Gastrocnemius medialis (tissue), 4 donors: ENCODE measurements at regions not wholly inside any gene's neighbourhood (a gene's known extent, or its start where the extent isn't known, plus 50 kb on each side); places are given as distances from the start of the nearest gene placed in this dataset.

ENCODE experiments used
- ATAC-seq, 2 donors: fragments of 150-250 bp; one replicate each; pipeline ENCODE4 v1.9.1; 2016
- DNase-seq, 2 donors: peaks; one replicate each; pipeline ENCODE4 v3.0.0-alpha.2; 2019
- H3K27ac ChIP-seq, 4 donors: fragments of 200-600 bp; sonication (generic); 1 replicate in 1 of 4; 2 replicates in 3 of 4; pipeline ENCODE4 v1.5.1; 2016 to 2018; ENCODE audit warnings: mild to moderate bottlenecking in 2 of 4, moderate library complexity in 1 of 4
- H3K27me3 ChIP-seq, 3 donors: fragments of 200-600 bp; sonication (generic) in 2 of 3; 1 replicate in 1 of 3; 2 replicates in 2 of 3; pipeline versions ENCODE4 v1.5.1 to v1.6.0; 2016 to 2019; ENCODE audit warnings: mild to moderate bottlenecking in 1 of 3, moderate library complexity in 1 of 3
- H3K36me3 ChIP-seq, 2 donors: fragments of 200-600 bp; sonication (generic) in 1 of 2; one replicate each; pipeline ENCODE4 v1.5.1; 2017 to 2018
- H3K4me1 ChIP-seq, 2 donors: fragments of 200-600 bp; sonication (generic) in 1 of 2; one replicate each; pipeline ENCODE4 v1.5.1; 2016 to 2017; ENCODE audit warnings: mild to moderate bottlenecking in 2 of 2
- H3K4me3 ChIP-seq, 4 donors: fragments of 200-600 bp; sonication (generic) in 3 of 4; 1 replicate in 1 of 4; 2 replicates in 3 of 4; pipeline ENCODE4 v1.5.1; 2016 to 2019; ENCODE audit warnings: mild to moderate bottlenecking in 2 of 4
- H3K9me3 ChIP-seq, 3 donors: fragments of 200-600 bp; sonication (generic) in 2 of 3; 1 replicate in 1 of 3; 2 replicates in 2 of 3; pipeline ENCODE4 v1.5.1; 2016 to 2019
- POLR2A ChIP-seq, 2 donors: fragments of 450-650 bp; IDR thresholded peaks; one replicate each; pipeline ENCODE4 v1.6.1; 2017; ENCODE audit warnings: antibody characterized with exemption in 2 of 2, mild to moderate bottlenecking in 2 of 2, moderate library complexity in 2 of 2
- in situ Hi-C, 4 donors: fragments of 200-750 bp; cut with MboI; loops; one replicate each; pipeline versions ENCODE4 v1.15.0 to v1.8.0; 2017; ENCODE audit warnings: low sequenced_read_pairs in 4 of 4
- intact Hi-C: fragments of 100-400 bp; cut with DNase I; formaldehyde crosslinking; loops from one replicate; pipeline ENCODE4 v1.15.1; 2023; ENCODE audit warnings: low total_unique reads
- TF ChIP-seq, protein P1 (sequence below), 5 experiments: fragments of 450-650 bp in 3 of 5; fragments of 200-600 bp in 2 of 5; sonication (generic) in 2 of 5; IDR thresholded peaks in 4 of 5; conservative IDR thresholded peaks in 1 of 5; 1 replicate in 4 of 5; 2 replicates in 1 of 5; pipeline ENCODE4 v1.5.1; 2016 to 2019; ENCODE audit warnings: antibody characterized with exemption in 5 of 5, mild to moderate bottlenecking in 3 of 5, moderate library complexity in 3 of 5

DNA sequence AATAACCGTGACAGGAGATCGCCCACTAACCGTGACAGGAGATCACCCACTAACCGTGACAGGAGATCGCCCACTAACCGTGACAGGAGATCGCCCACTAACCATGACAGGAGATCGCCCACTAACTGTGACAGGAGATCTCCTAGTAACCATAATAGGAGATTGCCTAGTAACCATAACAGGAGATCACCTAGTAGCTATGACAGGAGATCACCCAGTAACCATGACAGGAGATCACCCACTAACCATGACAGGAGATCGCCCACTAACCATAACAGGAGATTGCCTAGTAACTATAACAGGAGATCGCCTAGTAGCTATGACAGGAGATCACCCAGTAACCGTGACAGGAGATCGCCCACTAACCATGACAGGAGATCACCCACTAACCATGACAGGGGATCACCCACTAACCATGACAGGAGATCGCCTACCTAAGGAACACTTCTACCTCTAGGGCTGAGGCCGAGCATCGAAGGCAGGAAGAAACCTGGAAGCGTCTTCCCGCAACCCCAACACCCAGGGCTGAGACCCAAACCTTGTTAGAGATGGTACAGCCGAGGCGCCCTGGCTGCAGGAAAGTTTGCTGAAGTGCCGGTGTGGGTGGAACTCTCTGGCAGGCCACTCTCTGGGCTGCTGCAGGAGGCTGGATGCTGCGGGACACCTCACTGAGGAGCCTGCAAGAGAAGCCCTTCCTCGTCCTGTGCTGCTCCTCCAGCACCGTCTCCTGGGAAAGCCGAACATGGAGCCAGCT lies 67.5 kb upstream of the THY1 start:
- in situ Hi-C loops (loop anchor here (25.0 kb wide), 3 partner anchors 247 to 622 kb away; partner anchors contain the start of gene NECTIN1 (in 2 of the 4)), intact Hi-C loops (no loop called here)
- H3K27ac ChIP-seq, result no peak overlapping the region
- H3K36me3 ChIP-seq, result no peaks in the 10 kb centered on the region
- DNase-seq (no peak), ATAC-seq (no peak)
- no peaks in the 10 kb centered on the region for H3K9me3 ChIP-seq
- TF ChIP-seq, protein P1, sequence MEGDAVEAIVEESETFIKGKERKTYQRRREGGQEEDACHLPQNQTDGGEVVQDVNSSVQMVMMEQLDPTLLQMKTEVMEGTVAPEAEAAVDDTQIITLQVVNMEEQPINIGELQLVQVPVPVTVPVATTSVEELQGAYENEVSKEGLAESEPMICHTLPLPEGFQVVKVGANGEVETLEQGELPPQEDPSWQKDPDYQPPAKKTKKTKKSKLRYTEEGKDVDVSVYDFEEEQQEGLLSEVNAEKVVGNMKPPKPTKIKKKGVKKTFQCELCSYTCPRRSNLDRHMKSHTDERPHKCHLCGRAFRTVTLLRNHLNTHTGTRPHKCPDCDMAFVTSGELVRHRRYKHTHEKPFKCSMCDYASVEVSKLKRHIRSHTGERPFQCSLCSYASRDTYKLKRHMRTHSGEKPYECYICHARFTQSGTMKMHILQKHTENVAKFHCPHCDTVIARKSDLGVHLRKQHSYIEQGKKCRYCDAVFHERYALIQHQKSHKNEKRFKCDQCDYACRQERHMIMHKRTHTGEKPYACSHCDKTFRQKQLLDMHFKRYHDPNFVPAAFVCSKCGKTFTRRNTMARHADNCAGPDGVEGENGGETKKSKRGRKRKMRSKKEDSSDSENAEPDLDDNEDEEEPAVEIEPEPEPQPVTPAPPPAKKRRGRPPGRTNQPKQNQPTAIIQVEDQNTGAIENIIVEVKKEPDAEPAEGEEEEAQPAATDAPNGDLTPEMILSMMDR (IDR thresholded peaks at IDR 0.05 in 4 of 5, conservative IDR thresholded peaks at IDR 0.05 in 1 of 5), result no peak
- no peak for TF ChIP-seq POLR2A (IDR thresholded peaks at IDR 0.05)
- H3K4me1 ChIP-seq, result no peaks in the 10 kb centered on the region
- peaks cover 0 to 7% (median 0%) of the 10 kb centered on the region in 3 donors for H3K27me3 ChIP-seq
- H3K4me3 ChIP-seq, result no peak overlapping the region

DNA sequence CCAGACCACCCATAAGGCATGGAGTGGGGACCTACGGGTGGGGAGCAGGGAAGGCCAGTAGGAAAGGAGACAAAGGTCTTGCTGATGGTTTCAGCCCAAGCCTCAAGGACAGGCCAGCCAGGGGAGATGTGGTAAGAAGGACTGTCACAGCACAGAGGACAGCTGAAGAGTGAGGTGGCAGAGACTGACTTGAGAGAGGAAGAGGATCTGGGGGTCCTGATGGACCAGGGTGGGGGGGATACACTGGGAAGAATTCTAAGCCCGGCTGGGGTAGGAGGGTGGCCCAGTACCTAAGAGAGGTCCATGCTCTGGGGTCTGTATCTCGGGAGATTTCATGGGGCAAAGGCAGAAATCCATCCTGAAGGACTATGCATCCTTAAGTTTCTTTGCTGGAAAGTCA lies 66.1 kb upstream of the THY1 start:
- DNase-seq (no peak), ATAC-seq (no peak)
- H3K9me3 ChIP-seq, result no peaks in the 10 kb centered on the region
- in situ Hi-C loops (loop anchor here (10.0 to 25.0 kb wide), 4 partner anchors 46 to 623 kb away; partner anchors contain the start of gene NECTIN1 (in 2 of the 4)), intact Hi-C loops (no loop called here)
- H3K36me3 ChIP-seq, result no peaks in the 10 kb centered on the region
- peaks cover 0 to 7% (median 0%) of the 10 kb centered on the region in 3 donors for H3K27me3 ChIP-seq
- no peak overlapping the region for H3K4me3 ChIP-seq
- no peaks in the 10 kb centered on the region for H3K4me1 ChIP-seq
- H3K27ac ChIP-seq, result no peak overlapping the region
- TF ChIP-seq, protein P1 (IDR thresholded peaks at IDR 0.05 in 4 of 5, conservative IDR thresholded peaks at IDR 0.05 in 1 of 5), result no peak
- TF ChIP-seq POLR2A (IDR thresholded peaks at IDR 0.05), result no peak

DNA sequence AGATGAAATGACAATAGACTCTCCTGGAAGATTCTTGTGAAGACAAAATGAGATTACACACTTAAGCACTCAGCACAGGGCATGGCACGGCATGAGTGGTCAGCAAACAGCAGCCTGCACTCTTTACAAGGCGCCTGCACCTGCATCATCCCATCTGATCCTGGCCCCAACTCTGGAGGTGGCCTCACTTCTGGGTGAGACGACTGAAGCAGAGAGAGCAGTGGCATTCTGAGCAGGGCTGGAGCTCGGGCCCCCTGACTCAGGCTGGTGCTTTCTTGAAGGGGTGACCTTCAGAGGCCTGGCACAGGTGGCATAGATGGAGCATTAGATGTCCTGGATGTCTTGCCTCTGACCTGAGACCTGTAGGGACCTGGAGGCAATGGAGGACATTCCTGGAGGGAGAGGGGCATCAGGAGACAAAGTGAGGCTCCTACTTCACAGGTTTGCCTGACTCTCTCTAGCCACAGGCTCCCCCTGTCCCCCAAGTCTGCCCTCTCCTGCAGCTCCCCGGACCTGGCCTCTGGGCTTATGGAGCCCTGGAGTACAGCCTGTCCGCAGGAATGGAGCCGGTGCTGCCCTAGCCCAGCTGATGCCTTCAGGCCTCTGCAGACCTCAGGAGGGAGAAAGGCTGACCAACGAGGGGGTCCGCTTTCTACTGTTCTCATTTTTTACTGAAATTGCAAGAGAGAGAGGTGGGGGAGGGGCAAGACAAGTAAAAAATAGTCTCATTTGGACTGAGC lies 65.5 kb upstream of the THY1 start:
- no peaks in the 10 kb centered on the region for H3K9me3 ChIP-seq
- DNase-seq (no peak), ATAC-seq (no peak)
- in situ Hi-C loops, result loop anchor here (10.0 to 25.0 kb wide), 4 partner anchors 46 to 624 kb away; partner anchors contain the start of gene NECTIN1 (in 2 of the 4)
- peaks cover 0 to 7% (median 0%) of the 10 kb centered on the region in 3 donors for H3K27me3 ChIP-seq
- no peak overlapping the region for H3K4me3 ChIP-seq
- intact Hi-C loops, result no loop called here
- H3K27ac ChIP-seq, result no peak overlapping the region
- H3K36me3 ChIP-seq, result no peaks in the 10 kb centered on the region
- no peak for TF ChIP-seq POLR2A (IDR thresholded peaks at IDR 0.05)
- TF ChIP-seq, protein P1 (IDR thresholded peaks at IDR 0.05 in 4 of 5, conservative IDR thresholded peaks at IDR 0.05 in 1 of 5), result no peak
- H3K4me1 ChIP-seq, result no peaks in the 10 kb centered on the region

DNA sequence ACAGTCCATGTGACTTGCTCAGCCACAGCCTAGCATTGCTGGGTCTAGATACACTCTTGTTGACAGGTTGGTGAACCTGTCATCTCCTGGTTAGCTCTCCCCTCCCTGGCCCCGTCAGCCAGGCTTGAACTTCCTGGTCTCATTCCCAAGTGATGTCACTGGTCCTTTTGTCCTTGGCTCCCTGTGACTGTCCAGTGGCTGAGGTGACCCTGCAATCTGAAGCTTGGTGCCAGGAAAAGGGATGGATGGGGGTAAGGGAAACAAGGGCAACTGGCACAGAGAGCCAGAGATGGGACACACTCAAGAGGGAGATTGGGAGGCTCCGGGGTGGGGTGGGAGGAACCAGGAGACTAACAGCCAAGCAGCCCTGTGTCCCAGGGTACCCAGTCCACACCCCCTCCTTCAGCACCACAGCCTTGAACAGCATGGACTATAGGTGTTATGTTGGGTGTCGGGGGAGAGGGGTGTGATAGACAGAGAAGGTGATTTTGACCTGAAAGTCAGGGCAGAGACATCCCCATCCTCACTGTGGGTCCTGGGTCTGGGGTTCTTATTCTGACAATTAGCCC lies 63.8 kb upstream of the THY1 start:
- Histone ChIP-seq H3K9me3 (no peaks in the 10 kb centered on the region), H3K4me1 (no peaks in the 10 kb centered on the region), H3K27me3 (peaks cover 0 to 7% (median 0%) of the 10 kb centered on the region in 3 donors), H3K36me3 (no peaks in the 10 kb centered on the region), H3K4me3 (no peak overlapping the region), H3K27ac (no peak overlapping the region)
- DNase-seq (no peak), ATAC-seq (no peak)
- intact Hi-C loops, result no loop called here
- in situ Hi-C loops, result loop anchor here (10.0 to 25.0 kb wide), 4 partner anchors 48 to 626 kb away; partner anchors contain the start of gene NECTIN1 (in 2 of the 4)
- TF ChIP-seq, protein P1 (IDR thresholded peaks at IDR 0.05 in 4 of 5, conservative IDR thresholded peaks at IDR 0.05 in 1 of 5), result no peak
- TF ChIP-seq POLR2A (IDR thresholded peaks at IDR 0.05), result no peak
